ENCODE measurements at regions not wholly inside any gene's neighbourhood (a gene's known extent, or its start where the extent isn't known, plus 50 kb on each side); places are given as distances from the start of the nearest gene placed in this dataset.

DNA sequence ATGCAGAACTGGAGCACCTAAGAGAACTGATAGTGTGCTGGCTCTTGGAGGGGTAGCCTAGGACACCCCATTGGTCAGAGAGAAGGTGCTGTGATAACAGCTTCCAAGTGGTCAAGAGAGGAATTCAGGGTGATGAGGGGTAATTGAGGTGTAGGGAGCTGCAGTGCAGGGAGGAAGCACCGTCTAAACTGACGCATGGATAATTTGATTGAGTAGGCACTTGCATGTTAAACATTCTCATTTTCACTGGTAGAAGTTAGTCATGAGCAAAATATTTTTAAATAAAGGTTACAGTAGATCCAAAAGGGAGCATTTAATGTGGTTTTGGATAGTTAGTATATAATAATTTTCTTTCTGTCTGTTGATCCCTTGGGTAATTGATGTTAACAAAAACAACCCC lies 155.1 kb upstream of the TCF4 start:
- TF ChIP-seq, protein P1, sequence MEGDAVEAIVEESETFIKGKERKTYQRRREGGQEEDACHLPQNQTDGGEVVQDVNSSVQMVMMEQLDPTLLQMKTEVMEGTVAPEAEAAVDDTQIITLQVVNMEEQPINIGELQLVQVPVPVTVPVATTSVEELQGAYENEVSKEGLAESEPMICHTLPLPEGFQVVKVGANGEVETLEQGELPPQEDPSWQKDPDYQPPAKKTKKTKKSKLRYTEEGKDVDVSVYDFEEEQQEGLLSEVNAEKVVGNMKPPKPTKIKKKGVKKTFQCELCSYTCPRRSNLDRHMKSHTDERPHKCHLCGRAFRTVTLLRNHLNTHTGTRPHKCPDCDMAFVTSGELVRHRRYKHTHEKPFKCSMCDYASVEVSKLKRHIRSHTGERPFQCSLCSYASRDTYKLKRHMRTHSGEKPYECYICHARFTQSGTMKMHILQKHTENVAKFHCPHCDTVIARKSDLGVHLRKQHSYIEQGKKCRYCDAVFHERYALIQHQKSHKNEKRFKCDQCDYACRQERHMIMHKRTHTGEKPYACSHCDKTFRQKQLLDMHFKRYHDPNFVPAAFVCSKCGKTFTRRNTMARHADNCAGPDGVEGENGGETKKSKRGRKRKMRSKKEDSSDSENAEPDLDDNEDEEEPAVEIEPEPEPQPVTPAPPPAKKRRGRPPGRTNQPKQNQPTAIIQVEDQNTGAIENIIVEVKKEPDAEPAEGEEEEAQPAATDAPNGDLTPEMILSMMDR (IDR thresholded peaks at IDR 0.05 in 2 of 3, conservative IDR thresholded peaks at IDR 0.05 in 1 of 3; ENCODE audit: control insufficient read depth in 2 of 3, extremely low read depth in 1 of 3, insufficient read depth in 1 of 3, low read depth in 3 of 3, low read length in 3 of 3): no peak
- TF ChIP-seq JUNB (IDR thresholded peaks at IDR 0.05) (no peak), EP300 (IDR thresholded peaks at IDR 0.05; ENCODE audit: borderline replicate concordance in 1 of 2, control insufficient read depth in 1 of 2, low read depth in 2 of 2, low read length in 2 of 2) (no peak), TAF1 (IDR thresholded peaks at IDR 0.05; ENCODE audit: borderline replicate concordance, low read depth, low read length) (no peak), RAD21 (IDR thresholded peaks at IDR 0.05; ENCODE audit: insufficient read depth, low read depth, low read length) (no peak), JUND (IDR thresholded peaks at IDR 0.05; ENCODE audit: low read depth, low read length) (no peak), TCF7 (IDR thresholded peaks at IDR 0.05; ENCODE audit: borderline replicate concordance) (no peak), ZSCAN29 (IDR thresholded peaks at IDR 0.05) (no peak), GABPA (IDR thresholded peaks at IDR 0.05; ENCODE audit: low read depth) (no peak), TARDBP (IDR thresholded peaks at IDR 0.05; ENCODE audit: borderline replicate concordance) (no peak)
- TF ChIP-seq, protein P2, sequence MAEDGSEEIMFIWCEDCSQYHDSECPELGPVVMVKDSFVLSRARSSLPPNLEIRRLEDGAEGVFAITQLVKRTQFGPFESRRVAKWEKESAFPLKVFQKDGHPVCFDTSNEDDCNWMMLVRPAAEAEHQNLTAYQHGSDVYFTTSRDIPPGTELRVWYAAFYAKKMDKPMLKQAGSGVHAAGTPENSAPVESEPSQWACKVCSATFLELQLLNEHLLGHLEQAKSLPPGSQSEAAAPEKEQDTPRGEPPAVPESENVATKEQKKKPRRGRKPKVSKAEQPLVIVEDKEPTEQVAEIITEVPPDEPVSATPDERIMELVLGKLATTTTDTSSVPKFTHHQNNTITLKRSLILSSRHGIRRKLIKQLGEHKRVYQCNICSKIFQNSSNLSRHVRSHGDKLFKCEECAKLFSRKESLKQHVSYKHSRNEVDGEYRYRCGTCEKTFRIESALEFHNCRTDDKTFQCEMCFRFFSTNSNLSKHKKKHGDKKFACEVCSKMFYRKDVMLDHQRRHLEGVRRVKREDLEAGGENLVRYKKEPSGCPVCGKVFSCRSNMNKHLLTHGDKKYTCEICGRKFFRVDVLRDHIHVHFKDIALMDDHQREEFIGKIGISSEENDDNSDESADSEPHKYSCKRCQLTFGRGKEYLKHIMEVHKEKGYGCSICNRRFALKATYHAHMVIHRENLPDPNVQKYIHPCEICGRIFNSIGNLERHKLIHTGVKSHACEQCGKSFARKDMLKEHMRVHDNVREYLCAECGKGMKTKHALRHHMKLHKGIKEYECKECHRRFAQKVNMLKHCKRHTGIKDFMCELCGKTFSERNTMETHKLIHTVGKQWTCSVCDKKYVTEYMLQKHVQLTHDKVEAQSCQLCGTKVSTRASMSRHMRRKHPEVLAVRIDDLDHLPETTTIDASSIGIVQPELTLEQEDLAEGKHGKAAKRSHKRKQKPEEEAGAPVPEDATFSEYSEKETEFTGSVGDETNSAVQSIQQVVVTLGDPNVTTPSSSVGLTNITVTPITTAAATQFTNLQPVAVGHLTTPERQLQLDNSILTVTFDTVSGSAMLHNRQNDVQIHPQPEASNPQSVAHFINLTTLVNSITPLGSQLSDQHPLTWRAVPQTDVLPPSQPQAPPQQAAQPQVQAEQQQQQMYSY (CRISPR knock-in tag; IDR thresholded peaks at IDR 0.05): no peak
- TF ChIP-seq, protein P3, sequence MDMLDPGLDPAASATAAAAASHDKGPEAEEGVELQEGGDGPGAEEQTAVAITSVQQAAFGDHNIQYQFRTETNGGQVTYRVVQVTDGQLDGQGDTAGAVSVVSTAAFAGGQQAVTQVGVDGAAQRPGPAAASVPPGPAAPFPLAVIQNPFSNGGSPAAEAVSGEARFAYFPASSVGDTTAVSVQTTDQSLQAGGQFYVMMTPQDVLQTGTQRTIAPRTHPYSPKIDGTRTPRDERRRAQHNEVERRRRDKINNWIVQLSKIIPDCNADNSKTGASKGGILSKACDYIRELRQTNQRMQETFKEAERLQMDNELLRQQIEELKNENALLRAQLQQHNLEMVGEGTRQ (IDR thresholded peaks at IDR 0.05; ENCODE audit: borderline replicate concordance, low read depth, low read length): no peak
